ENCODE measurements at regions not wholly inside any gene's neighbourhood (a gene's known extent, or its start where the extent isn't known, plus 50 kb on each side); places are given as distances from the start of the nearest gene placed in this dataset.

DNA sequence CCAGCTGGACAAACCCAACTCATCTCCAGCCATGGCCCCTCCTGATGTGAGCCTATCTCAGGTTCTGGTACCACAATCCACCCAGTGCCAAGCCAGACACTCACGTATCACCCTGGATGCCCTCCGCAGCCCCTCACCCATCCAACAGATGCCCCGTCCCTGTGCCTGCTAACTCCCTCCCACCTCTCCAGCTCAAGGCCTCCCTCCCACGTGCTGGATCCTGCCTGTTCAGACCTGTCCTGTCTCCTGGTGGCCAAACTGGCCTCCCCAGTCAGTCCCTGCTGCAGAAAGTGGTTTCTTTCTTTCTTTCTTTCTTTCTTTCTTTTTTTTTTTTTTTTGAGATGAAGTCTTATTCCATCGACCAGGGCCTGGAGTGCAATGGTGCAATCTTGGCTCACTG, 86.2 kb downstream of the RRM2 start:
- TF ChIP-seq, protein P1, sequence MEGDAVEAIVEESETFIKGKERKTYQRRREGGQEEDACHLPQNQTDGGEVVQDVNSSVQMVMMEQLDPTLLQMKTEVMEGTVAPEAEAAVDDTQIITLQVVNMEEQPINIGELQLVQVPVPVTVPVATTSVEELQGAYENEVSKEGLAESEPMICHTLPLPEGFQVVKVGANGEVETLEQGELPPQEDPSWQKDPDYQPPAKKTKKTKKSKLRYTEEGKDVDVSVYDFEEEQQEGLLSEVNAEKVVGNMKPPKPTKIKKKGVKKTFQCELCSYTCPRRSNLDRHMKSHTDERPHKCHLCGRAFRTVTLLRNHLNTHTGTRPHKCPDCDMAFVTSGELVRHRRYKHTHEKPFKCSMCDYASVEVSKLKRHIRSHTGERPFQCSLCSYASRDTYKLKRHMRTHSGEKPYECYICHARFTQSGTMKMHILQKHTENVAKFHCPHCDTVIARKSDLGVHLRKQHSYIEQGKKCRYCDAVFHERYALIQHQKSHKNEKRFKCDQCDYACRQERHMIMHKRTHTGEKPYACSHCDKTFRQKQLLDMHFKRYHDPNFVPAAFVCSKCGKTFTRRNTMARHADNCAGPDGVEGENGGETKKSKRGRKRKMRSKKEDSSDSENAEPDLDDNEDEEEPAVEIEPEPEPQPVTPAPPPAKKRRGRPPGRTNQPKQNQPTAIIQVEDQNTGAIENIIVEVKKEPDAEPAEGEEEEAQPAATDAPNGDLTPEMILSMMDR (IDR thresholded peaks at IDR 0.05; ENCODE audit: extremely low read depth in 1 of 2, insufficient read depth in 1 of 2, low read depth in 1 of 2, low read length in 2 of 2): no peak
- TF ChIP-seq EZH2 (IDR thresholded peaks at IDR 0.05; ENCODE audit: borderline replicate concordance, low read depth, low read length, severe bottlenecking): no peak
- no peak for TF ChIP-seq POLR2A (IDR thresholded peaks at IDR 0.05; ENCODE audit: low read depth, low read length)
- no peak for TF ChIP-seq JUN (IDR thresholded peaks at IDR 0.05; ENCODE audit: borderline replicate concordance, insufficient read depth, insufficient read length, low read depth)
- no peak for TF ChIP-seq POLR2AphosphoS5 (IDR thresholded peaks at IDR 0.05; ENCODE audit: insufficient read depth, low read depth, low read length)
- no peak for TF ChIP-seq MAX (IDR thresholded peaks at IDR 0.05; ENCODE audit: insufficient read depth, insufficient read length)
- TF ChIP-seq GATA2 (IDR thresholded peaks at IDR 0.05; ENCODE audit: insufficient read depth, insufficient read length, low read depth, low read length): no peak
- no peak for TF ChIP-seq FOS (IDR thresholded peaks at IDR 0.05; ENCODE audit: borderline replicate concordance, insufficient read depth, low read length)

Measured in endothelial cell of umbilical vein (primary cell).